ENCODE measurements at regions not wholly inside any gene's neighbourhood (a gene's known extent, or its start where the extent isn't known, plus 50 kb on each side); places are given as distances from the start of the nearest gene placed in this dataset.

GRCh38 chr6:65908065-65908464 is 201.0 kb upstream of the EYS start:
- Mint-ChIP-seq H3K27ac (no peak overlapping the region), H3K9me3 (peaks cover 28% of the 10 kb centered on the region), H3K27me3 (no peaks in the 10 kb centered on the region), H3K4me3 (no peak overlapping the region), H3K36me3 (ENCODE audit: low read depth) (no peaks in the 10 kb centered on the region), H3K4me1 (no peaks in the 10 kb centered on the region)
- DNase-seq = no peak
- TF ChIP-seq CTCF (IDR thresholded peaks at IDR 0.05) = no peak
- ChIA-PET POLR2A (no interaction called here), CTCF (no interaction called here)
- intact Hi-C loops (cut with micrococcal nuclease) = no loop called here
- ATAC-seq (ENCODE audit: low read depth) = no peak

- Mint-ChIP-seq H3K27ac (no peak overlapping the region), H3K4me1 (no peaks in the 10 kb centered on the region), H3K36me3 (ENCODE audit: low read depth) (no peaks in the 10 kb centered on the region), H3K27me3 (no peaks in the 10 kb centered on the region), H3K4me3 (no peak overlapping the region), H3K9me3 (peaks cover 23% of the 10 kb centered on the region)
- ATAC-seq (ENCODE audit: low read depth) (no peak), DNase-seq (no peak)
- TF ChIP-seq CTCF (IDR thresholded peaks at IDR 0.05) = no peak
- POLR2A ChIA-PET = no interaction called here
- CTCF ChIA-PET = no interaction called here
- intact Hi-C loops (cut with micrococcal nuclease) = no loop called here
Measured at GRCh38 chr6:65903992-65904391, 197.0 kb upstream of the EYS start.

- no peak overlapping the region for H3K27ac Mint-ChIP-seq
- intact Hi-C loops (cut with micrococcal nuclease) = no loop called here
- DNase-seq = no peak
Measured at GRCh38 chr6:65900928-65901327, 193.9 kb upstream of the EYS start.

DNA sequence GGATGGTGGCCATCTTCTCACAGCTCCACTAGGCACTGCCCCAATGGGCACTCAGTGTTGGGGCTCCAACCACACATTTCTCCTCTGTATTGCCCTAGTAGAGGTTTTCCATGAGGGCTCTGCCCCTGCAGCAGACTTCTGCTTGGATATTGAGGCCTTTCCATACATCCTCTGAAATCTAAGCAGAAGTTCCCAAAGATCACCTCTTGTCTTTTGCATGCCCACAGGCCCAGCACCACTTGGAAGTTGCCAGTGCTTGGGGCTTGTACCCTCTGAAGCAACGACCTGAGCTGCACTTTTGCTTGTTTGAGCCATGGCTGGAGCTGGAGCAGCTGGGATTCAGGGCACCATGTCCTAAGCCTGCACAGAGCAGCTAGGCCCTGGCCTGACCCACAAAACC is 189.1 kb upstream of the EYS start:
- ATAC-seq (ENCODE audit: low read depth) (no peak), DNase-seq (no peak)
- Mint-ChIP-seq H3K9me3 (peaks cover 11% of the 10 kb centered on the region), H3K4me3 (no peak overlapping the region), H3K36me3 (ENCODE audit: low read depth) (no peaks in the 10 kb centered on the region), H3K4me1 (no peaks in the 10 kb centered on the region), H3K27ac (no peak overlapping the region), H3K27me3 (no peaks in the 10 kb centered on the region)
- POLR2A ChIA-PET = no interaction called here
- TF ChIP-seq CTCF (IDR thresholded peaks at IDR 0.05) = no peak
- CTCF ChIA-PET = no interaction called here
- intact Hi-C loops (cut with micrococcal nuclease) = no loop called here

More at GRCh38 chr6:65900928-65901327, 193.9 kb upstream of the EYS start:
- no peaks in the 10 kb centered on the region for H3K4me1 Mint-ChIP-seq
- H3K27me3 Mint-ChIP-seq = no peaks in the 10 kb centered on the region
- ChIA-PET CTCF (no interaction called here), POLR2A (no interaction called here)
- no peaks in the 10 kb centered on the region for H3K36me3 Mint-ChIP-seq (ENCODE audit: low read depth)
- H3K9me3 Mint-ChIP-seq = peaks cover 14% of the 10 kb centered on the region
- H3K4me3 Mint-ChIP-seq = no peak overlapping the region
- ATAC-seq (ENCODE audit: low read depth) = no peak
- no peak for TF ChIP-seq CTCF (IDR thresholded peaks at IDR 0.05)

GRCh38 chr6:65876668-65877067 is 169.6 kb upstream of the EYS start:
- ChIA-PET CTCF (no interaction called here), POLR2A (no interaction called here)
- Mint-ChIP-seq H3K9me3 (peaks cover 5% of the 10 kb centered on the region), H3K36me3 (ENCODE audit: low read depth) (no peaks in the 10 kb centered on the region), H3K27ac (no peak overlapping the region), H3K27me3 (no peaks in the 10 kb centered on the region), H3K4me1 (no peaks in the 10 kb centered on the region), H3K4me3 (no peak overlapping the region)
- TF ChIP-seq CTCF (IDR thresholded peaks at IDR 0.05) = no peak
- no peak for DNase-seq
- intact Hi-C loops (cut with micrococcal nuclease) = no loop called here
- no peak for ATAC-seq (ENCODE audit: low read depth)

All from activated B cell treated with CpG ODN at 0.5 μM for 24 hours (primary cell).